NCI-H1105 (cell line): ENCODE measurements at regions not wholly inside any gene's neighbourhood (a gene's known extent, or its start where the extent isn't known, plus 50 kb on each side); places are given as distances from the start of the nearest gene placed in this dataset.

Experiments
- DNase-seq: peaks from one replicate; lab custom pipeline; 2025; lab: John Stamatoyannopoulos, UW

- no peak for DNase-seq
These were observed 172.4 kb downstream of the PHETA1 start for GRCh38 chr12:111196532-111196931.

- DNase-seq, result no peak
These were observed 173.6 kb downstream of the PHETA1 start for GRCh38 chr12:111195316-111195715.

- no peak for DNase-seq
These were observed 174.2 kb downstream of the PHETA1 start for GRCh38 chr12:111194703-111195051.

GRCh38 chr12:111193977-111194702 is 174.8 kb downstream of the PHETA1 start:
- DNase-seq, result no peak

GRCh38 chr12:111193496-111193895 is 175.4 kb downstream of the PHETA1 start:
- DNase-seq, result no peak

- DNase-seq, result no peak
These were observed 175.8 kb downstream of the PHETA1 start for GRCh38 chr12:111193067-111193466.

- DNase-seq, result no peak
These were observed 176.2 kb downstream of the PHETA1 start for GRCh38 chr12:111192647-111193046.

- DNase-seq, result no peak
These were observed 178.0 kb downstream of the PHETA1 start for GRCh38 chr12:111190741-111191526.

GRCh38 chr12:111189792-111190191 is 179.1 kb downstream of the PHETA1 start:
- DNase-seq, result no peak

GRCh38 chr12:111188436-111188835 is 180.5 kb downstream of the PHETA1 start:
- DNase-seq, result no peak

GRCh38 chr12:111186347-111186746 is 182.5 kb downstream of the PHETA1 start:
- no peak for DNase-seq

- DNase-seq, result no peak
These were observed 183.0 kb downstream of the PHETA1 start for GRCh38 chr12:111185889-111186227.

GRCh38 chr12:111185206-111185888 is 183.5 kb downstream of the PHETA1 start:
- DNase-seq, result no peak

- no peak for DNase-seq
These were observed 184.7 kb downstream of the PHETA1 start for GRCh38 chr12:111184161-111184560.

GRCh38 chr12:111183094-111183493 is 185.8 kb downstream of the PHETA1 start:
- DNase-seq, result no peak

GRCh38 chr12:111182382-111182781 is 186.5 kb downstream of the PHETA1 start:
- no peak for DNase-seq

GRCh38 chr12:111181143-111181726 is 187.7 kb downstream of the PHETA1 start:
- DNase-seq, result peak; percentile 94

- no peak for DNase-seq
These were observed 188.3 kb downstream of the PHETA1 start for GRCh38 chr12:111180426-111181142.

- no peak for DNase-seq
These were observed 190.5 kb downstream of the PHETA1 start for GRCh38 chr12:111178181-111179081.

GRCh38 chr12:111175396-111176094 is 193.3 kb downstream of the PHETA1 start:
- DNase-seq, result peak; percentile 41
